A204.1 (cell line): ENCODE measurements at regions not wholly inside any gene's neighbourhood (a gene's known extent, or its start where the extent isn't known, plus 50 kb on each side); places are given as distances from the start of the nearest gene placed in this dataset.
"Not testable (repeated sequence)": the region's sequence is repeated elsewhere in the genome, so short reads cannot be mapped to it uniquely, and the experiment has no call there.

Source experiments
- FAIRE-seq: peaks from 2 replicates; lab custom pipeline; 2012; peaks lifted over from hg19 to GRCh38; lab: Jason Lieb, UNC

GRCh38 chr3:115396801-115397200 is 226.5 kb upstream of the GAP43 start:
- FAIRE-seq: no peak

DNA sequence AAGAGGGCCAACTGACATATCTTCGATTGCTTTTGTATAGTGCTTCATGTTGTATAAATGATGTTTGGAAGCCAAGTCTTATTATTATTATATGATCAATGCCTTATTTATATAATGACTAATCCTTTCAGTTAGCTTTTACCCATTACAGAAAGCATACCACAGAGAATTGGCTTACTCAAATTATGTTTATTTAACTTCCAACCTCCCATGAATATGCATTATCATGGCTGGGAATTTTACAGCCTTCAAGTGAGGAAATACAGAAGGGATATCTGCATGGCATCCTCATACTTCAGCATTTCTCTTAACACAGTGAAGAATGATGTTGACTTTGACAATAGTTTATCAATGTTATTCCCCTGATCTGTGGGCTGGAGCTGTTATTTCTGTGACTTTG is 225.9 kb upstream of the GAP43 start:
- no peak for FAIRE-seq

DNA sequence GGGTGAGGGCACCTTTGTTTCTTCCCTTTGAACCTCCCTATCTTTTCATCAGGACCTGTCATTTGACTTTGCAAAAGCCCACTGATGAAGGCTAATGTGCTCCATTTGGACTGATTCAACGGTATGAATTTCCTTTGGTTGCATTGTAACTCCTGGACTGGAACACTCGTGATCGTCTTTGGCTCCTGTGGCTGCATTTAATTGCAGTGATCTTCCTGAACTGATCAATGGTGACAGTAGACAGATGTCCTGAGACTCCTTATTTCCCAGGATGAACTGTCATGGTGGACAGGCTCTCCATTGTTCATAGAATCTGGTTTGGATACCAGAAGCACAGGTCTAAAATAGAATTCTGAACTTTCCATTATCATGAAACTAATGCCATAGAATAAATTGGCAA is 224.8 kb upstream of the GAP43 start:
- FAIRE-seq: no peak

DNA sequence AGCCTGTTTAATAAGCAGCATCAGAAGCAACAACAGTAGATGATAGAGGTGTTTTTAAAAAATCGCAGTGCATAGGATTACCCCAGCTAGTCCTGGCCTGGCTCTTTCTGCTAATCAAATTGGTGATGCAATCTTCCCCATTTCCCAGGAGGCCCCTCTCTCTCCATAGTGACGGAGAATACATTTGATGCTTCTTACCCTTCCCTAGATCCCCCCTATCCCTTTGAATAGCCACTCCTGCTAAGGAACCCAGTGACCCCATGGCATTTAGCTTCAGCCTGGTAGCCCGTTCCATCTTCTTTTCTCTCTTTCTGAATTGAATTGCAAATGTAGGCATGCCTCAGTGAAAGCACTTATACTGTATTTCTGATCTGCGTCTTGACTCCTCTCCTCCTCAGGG is 223.6 kb upstream of the GAP43 start:
- FAIRE-seq: no peak

- FAIRE-seq: no peak
Observed at GRCh38 chr3:115401298-115401697, 222.0 kb upstream of the GAP43 start.

GRCh38 chr3:115401851-115402501 is 221.3 kb upstream of the GAP43 start:
- no peak for FAIRE-seq

DNA sequence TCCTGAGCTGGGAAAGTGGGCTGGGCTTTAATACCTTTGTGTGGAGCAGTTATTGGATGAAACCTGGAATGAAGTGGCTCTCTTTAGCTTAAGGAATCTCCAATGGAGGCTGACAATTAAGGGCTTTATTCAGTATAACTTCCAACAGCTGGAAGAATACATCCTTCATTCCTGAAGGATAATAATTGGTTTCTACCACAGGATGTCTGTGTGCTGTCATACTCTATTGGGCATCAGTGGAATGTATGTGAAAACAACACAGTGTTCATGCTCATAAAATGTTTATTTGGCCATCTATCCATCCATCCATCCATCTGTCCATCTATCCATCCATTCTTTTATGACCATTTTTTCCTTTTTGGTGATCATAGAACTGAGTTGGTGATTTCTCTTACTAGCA is 220.7 kb upstream of the GAP43 start:
- no peak for FAIRE-seq

GRCh38 chr3:115403786-115404185 is 219.5 kb upstream of the GAP43 start:
- no peak for FAIRE-seq

DNA sequence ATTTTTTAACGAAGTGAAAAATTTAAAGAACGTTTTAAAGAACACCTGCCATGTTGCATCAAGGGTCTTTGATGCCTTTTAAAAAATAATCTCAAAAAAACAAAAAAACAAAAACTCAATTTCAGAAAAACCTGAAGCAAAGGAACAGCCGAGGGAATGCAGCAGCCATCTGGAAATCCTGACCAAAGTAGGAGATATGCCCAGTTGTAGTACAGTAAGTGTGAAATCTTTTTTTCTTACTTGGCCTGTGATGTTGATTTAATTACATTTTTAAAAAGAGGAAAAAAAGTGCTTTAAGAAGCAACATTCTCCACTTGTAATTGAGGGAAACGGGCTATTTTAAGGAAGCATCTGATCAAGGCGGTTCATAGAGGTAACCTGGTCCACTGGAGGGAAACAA is 213.7 kb upstream of the GAP43 start:
- no peak for FAIRE-seq

GRCh38 chr3:115414610-115415009 is 208.7 kb upstream of the GAP43 start:
- FAIRE-seq: not testable (repeated sequence)

- FAIRE-seq: no peak
Observed at GRCh38 chr3:115415246-115415996, 207.9 kb upstream of the GAP43 start.

GRCh38 chr3:115418583-115418982 is 204.7 kb upstream of the GAP43 start:
- no peak for FAIRE-seq

DNA sequence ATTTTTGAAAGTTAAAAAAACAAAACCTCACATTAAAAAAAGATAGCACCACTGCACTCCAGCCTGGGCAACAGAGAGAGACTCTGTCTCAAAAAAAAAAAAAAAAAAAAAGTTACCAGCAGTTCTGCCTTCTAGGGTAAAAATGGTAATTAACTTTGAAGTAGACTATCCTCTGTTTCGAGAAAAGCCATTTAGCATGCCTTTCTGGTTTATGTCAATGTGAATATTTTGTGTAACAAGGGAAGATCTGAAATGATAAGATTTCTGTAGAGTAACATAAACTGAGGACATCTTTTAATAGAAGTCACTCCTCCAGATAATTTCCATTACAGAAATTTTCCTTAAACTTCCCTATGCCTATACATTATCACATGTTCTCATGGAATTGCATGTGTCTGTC is 203.2 kb upstream of the GAP43 start:
- FAIRE-seq: no peak

DNA sequence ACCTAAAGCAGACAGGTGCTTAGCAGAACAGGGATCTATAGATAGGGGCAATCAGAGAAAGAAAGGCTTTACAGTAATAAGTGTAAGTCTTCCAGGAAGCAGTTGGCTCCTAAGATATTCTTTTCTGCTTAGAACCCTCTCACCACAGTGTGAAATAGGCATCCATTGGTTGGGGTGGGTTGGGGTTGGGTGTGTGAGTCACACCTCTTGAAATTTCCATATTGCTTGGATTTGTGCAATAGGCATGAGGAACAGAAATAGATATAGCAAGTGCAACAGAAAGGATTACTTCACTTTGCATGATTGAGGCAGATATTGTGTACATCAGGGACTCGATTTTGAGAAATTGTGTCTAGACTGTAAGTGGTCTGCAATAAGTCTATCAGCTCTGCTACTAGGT is 200.1 kb upstream of the GAP43 start:
- no peak for FAIRE-seq

DNA sequence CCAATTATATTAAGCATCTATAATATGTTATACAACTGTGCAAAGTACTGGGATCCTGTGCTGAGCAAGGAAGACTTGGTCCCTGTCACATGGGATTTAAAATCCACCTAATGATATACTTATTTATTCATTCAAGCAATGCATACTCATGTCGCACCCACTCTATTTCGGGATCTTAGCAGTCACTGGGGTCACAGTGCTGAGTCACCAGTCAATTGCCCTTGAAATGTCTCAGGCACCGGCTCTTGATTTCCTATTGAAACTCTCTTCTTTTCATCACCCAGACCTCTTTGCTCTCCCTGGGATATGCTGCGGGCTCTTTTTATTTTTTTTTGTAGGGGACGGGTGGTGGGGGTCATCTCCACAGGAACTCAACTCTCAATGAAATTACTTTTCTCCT is 194.5 kb upstream of the GAP43 start:
- no peak for FAIRE-seq

DNA sequence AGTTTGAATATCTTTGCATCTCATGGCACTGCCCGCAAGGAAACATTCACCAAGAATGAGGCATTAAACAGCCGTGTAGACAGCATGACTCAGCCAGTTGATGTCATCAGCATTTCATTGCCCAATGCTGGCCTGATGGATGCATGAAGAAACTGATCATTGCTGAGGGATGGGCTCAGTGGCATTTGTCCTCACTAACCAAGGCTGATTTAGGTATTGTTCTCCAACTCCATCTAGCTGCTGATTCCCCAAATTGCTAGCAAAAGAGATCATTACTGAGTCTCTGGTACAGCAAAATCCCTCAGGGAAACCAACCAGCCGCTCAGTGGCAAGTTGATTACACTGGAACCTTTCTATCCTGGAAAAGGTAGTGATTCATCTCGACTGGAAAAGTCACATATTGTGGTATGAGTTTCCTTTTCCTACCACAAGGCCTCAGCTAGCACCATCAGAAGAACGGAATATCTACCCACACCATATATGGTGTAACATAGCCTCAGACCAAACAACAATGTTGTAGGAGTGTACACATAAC is 186.5 kb upstream of the GAP43 start:
- FAIRE-seq: no peak

DNA sequence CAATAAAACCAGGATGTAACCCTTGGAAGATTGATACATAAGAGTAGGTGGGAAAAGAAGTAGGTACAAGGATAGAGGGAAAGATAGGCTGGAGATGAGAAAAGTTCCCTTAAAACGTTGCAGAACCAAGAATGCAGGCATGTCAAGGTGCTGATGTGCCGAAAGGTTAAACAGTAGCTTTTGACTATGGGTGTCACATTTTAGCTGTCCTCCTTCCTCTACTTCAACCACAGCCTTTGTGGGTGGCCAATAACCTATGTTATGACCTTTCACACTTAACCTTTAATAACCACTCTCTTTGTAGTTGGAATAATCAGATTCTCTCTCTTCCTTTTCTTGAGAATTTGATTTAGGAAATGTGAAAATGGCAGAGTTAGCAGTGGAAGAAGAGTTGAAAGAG is 184.5 kb upstream of the GAP43 start:
- no peak for FAIRE-seq

- no peak for FAIRE-seq
Observed at GRCh38 chr3:115445559-115445958, 177.8 kb upstream of the GAP43 start.

- FAIRE-seq: no peak
Observed at GRCh38 chr3:115448851-115449250, 174.5 kb upstream of the GAP43 start.

DNA sequence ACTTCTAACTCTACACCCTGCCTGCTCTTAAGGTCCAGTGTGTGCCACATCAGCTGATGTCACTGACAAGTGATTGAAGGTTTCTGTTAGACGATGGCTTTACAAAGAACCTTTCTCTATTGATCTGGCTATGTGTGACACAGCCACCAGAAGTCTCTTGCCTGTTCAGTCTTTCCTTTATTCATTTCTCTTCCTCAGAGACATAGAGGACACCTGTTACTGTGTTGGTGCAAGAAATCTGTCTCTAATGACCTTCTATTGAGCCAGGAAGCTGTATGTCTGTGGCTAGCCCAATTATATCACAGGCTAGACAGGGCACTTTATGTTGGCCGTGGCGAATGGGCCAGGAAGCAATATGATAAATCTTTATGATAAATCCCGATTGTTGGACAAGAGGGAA is 173.3 kb upstream of the GAP43 start:
- no peak for FAIRE-seq

DNA sequence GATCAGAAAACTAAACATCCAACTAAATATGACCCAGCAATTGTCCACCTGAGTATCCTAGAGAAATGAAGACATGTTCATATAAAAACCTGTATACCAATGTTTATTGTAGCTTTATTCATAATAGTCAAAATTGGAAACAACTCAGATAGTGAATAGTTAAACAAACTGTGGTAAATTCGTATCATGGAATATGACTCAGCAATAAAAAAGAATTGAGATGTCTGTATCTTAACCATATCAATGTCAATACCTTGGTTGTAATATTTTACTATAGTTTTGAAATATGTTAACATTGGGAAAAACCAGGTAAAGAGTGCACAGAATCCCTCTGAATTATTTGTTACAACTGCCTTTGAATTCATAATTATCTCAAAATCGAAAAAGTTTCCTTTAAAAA is 159.3 kb upstream of the GAP43 start:
- no peak for FAIRE-seq

GRCh38 chr3:115469649-115470048 is 153.7 kb upstream of the GAP43 start:
- FAIRE-seq: no peak

- FAIRE-seq: no peak
Observed at GRCh38 chr3:115470254-115470653, 153.1 kb upstream of the GAP43 start.
